ENCODE measurements at regions not wholly inside any gene's neighbourhood (a gene's known extent, or its start where the extent isn't known, plus 50 kb on each side); places are given as distances from the start of the nearest gene placed in this dataset.

- H3K4me3 ChIP-seq = no peak overlapping the region
- no peaks in the 10 kb centered on the region for H3K9me3 ChIP-seq
- WGBS = 88% methylated on average over 3 of the region's 3 CpGs
- intact Hi-C loops (cut with DNase I) = no loop called here
- no peaks in the 10 kb centered on the region for H3K4me1 ChIP-seq
- no peaks in the 10 kb centered on the region for H3K27me3 ChIP-seq
- no peak overlapping the region for H3K27ac ChIP-seq (replicated peaks in 1 of 4)
- H3K36me3 ChIP-seq = no peaks in the 10 kb centered on the region
- DNase-seq (ENCODE audit: extremely low spot score) = no peak
- TF ChIP-seq EP300 (IDR thresholded peaks at IDR 0.05) (no peak), CTCF (IDR thresholded peaks at IDR 0.05) (no peak), POLR2A (IDR thresholded peaks at IDR 0.05; ENCODE audit: low read depth) (no peak), POLR2AphosphoS5 (IDR thresholded peaks at IDR 0.05) (no peak)
These were observed 468.0 kb downstream of the HTR7 start for GRCh38 chr10:90389876-90390275.

GRCh38 chr10:90394311-90394710 lies 463.5 kb downstream of the HTR7 start:
- DNase-seq (ENCODE audit: extremely low spot score) = no peak
- no peaks in the 10 kb centered on the region for H3K9me3 ChIP-seq
- no peak for TF ChIP-seq EP300 (IDR thresholded peaks at IDR 0.05)
- TF ChIP-seq POLR2A (IDR thresholded peaks at IDR 0.05; ENCODE audit: low read depth) = no peak
- no peak for TF ChIP-seq CTCF (IDR thresholded peaks at IDR 0.05)
- no peak for TF ChIP-seq POLR2AphosphoS5 (IDR thresholded peaks at IDR 0.05)
- intact Hi-C loops (cut with DNase I) = no loop called here
- no peaks in the 10 kb centered on the region for H3K27me3 ChIP-seq
- 60% methylated on average over 2 of the region's 2 CpGs for WGBS
- H3K36me3 ChIP-seq = no peaks in the 10 kb centered on the region
- no peaks in the 10 kb centered on the region for H3K4me1 ChIP-seq
- no peak overlapping the region for H3K4me3 ChIP-seq
- no peak overlapping the region for H3K27ac ChIP-seq (replicated peaks in 1 of 4)

- H3K27me3 ChIP-seq = no peaks in the 10 kb centered on the region
- intact Hi-C loops (cut with DNase I) = no loop called here
- H3K4me1 ChIP-seq = no peaks in the 10 kb centered on the region
- no peak overlapping the region for H3K27ac ChIP-seq (replicated peaks in 1 of 4)
- TF ChIP-seq EP300 (IDR thresholded peaks at IDR 0.05) = no peak
- no peak for TF ChIP-seq POLR2AphosphoS5 (IDR thresholded peaks at IDR 0.05)
- no peak for TF ChIP-seq CTCF (IDR thresholded peaks at IDR 0.05)
- TF ChIP-seq POLR2A (IDR thresholded peaks at IDR 0.05; ENCODE audit: low read depth) = no peak
- H3K4me3 ChIP-seq = no peak overlapping the region
- no peaks in the 10 kb centered on the region for H3K9me3 ChIP-seq
- DNase-seq (ENCODE audit: extremely low spot score) = no peak
- H3K36me3 ChIP-seq = no peaks in the 10 kb centered on the region
These were observed 461.1 kb downstream of the HTR7 start for GRCh38 chr10:90396721-90397120.

GRCh38 chr10:90398566-90398965 lies 459.3 kb downstream of the HTR7 start:
- Histone ChIP-seq H3K27ac (replicated peaks in 1 of 4) (no peak overlapping the region), H3K36me3 (no peaks in the 10 kb centered on the region), H3K9me3 (no peaks in the 10 kb centered on the region), H3K27me3 (no peaks in the 10 kb centered on the region), H3K4me1 (no peaks in the 10 kb centered on the region), H3K4me3 (no peak overlapping the region)
- DNase-seq (ENCODE audit: extremely low spot score) = no peak
- TF ChIP-seq POLR2A (IDR thresholded peaks at IDR 0.05; ENCODE audit: low read depth) = no peak
- no peak for TF ChIP-seq EP300 (IDR thresholded peaks at IDR 0.05)
- TF ChIP-seq CTCF (IDR thresholded peaks at IDR 0.05) = no peak
- no peak for TF ChIP-seq POLR2AphosphoS5 (IDR thresholded peaks at IDR 0.05)
- intact Hi-C loops (cut with DNase I) = no loop called here

- TF ChIP-seq EP300 (IDR thresholded peaks at IDR 0.05) (no peak), CTCF (IDR thresholded peaks at IDR 0.05) (no peak), POLR2A (IDR thresholded peaks at IDR 0.05; ENCODE audit: low read depth) (no peak)
- Histone ChIP-seq H3K9me3 (no peaks in the 10 kb centered on the region), H3K4me1 (no peaks in the 10 kb centered on the region), H3K27me3 (no peaks in the 10 kb centered on the region), H3K4me3 (no peak overlapping the region), H3K27ac (replicated peaks in 1 of 4) (no peak overlapping the region), H3K36me3 (no peaks in the 10 kb centered on the region)
- WGBS = 76% methylated on average over 1 of the region's 1 CpG
- intact Hi-C loops (cut with DNase I) = no loop called here
- no peak for DNase-seq (ENCODE audit: extremely low spot score)
These were observed 458.1 kb downstream of the HTR7 start for GRCh38 chr10:90399782-90400181.

All from esophagus muscularis mucosa (tissue), 4 donors.